ENCODE measurements at regions not wholly inside any gene's neighbourhood (a gene's known extent, or its start where the extent isn't known, plus 50 kb on each side); places are given as distances from the start of the nearest gene placed in this dataset.

DNA sequence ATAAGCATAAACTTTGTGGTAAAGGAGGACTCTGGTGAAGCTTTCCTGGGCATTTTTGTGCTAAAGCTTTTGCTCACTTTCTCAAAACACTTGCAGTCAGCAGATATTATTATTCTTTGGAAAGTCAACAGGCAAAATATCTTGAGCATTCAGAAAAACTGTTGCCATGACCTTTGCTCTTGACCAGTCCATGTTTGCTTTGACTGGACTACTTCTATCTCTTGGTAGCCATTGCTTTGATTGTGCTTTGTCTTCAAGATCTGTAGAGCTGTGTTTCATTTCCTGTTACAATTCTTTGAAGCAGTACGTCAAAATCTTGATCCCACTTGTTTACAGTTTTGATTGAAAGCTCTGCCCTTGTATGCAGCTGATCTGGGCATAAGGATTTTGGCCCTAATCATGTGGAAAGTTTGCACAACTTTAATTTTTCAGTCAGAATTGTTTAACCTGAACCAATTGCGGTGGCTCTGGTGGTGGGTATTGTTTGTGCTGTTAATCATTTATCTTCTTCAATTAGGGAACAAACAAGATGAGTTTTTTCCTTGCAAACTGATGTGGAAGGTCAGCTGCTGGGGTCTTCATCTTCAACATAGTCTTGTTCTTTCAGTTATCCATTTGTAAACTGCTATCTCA, 121.5 kb upstream of the NUDT6 start:
- TF ChIP-seq POLR2A (IDR thresholded peaks at IDR 0.05) = no peak
- TF ChIP-seq, protein P1, sequence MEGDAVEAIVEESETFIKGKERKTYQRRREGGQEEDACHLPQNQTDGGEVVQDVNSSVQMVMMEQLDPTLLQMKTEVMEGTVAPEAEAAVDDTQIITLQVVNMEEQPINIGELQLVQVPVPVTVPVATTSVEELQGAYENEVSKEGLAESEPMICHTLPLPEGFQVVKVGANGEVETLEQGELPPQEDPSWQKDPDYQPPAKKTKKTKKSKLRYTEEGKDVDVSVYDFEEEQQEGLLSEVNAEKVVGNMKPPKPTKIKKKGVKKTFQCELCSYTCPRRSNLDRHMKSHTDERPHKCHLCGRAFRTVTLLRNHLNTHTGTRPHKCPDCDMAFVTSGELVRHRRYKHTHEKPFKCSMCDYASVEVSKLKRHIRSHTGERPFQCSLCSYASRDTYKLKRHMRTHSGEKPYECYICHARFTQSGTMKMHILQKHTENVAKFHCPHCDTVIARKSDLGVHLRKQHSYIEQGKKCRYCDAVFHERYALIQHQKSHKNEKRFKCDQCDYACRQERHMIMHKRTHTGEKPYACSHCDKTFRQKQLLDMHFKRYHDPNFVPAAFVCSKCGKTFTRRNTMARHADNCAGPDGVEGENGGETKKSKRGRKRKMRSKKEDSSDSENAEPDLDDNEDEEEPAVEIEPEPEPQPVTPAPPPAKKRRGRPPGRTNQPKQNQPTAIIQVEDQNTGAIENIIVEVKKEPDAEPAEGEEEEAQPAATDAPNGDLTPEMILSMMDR (IDR thresholded peaks at IDR 0.05) = no peak
- TF ChIP-seq POLR2AphosphoS5 (IDR thresholded peaks at IDR 0.05; ENCODE audit: insufficient read depth in 1 of 2, low read depth in 1 of 2) = no peak

Measured in vagina (tissue), 2 donors.